Ectodermal cell (in vitro differentiated cells): ENCODE measurements at regions not wholly inside any gene's neighbourhood (a gene's known extent, or its start where the extent isn't known, plus 50 kb on each side); places are given as distances from the start of the nearest gene placed in this dataset.
"Not testable (repeated sequence)": the region's sequence is repeated elsewhere in the genome, so short reads cannot be mapped to it uniquely, and the experiment has no call there.

Experiments used
- H3K27ac ChIP-seq: 2 replicates; pipeline ENCODE4 v1.7.0; 2013; ENCODE audit warnings: mild to moderate bottlenecking, low read depth, low read length; ENCODE audit not compliant: insufficient read depth, poor library complexity, severe bottlenecking
- H3K27me3 ChIP-seq: 2 replicates; pipeline ENCODE4 v1.7.0; 2013; ENCODE audit warnings: mild to moderate bottlenecking, low read length; ENCODE audit not compliant: insufficient read depth, control insufficient read depth, poor library complexity, severe bottlenecking
- H3K36me3 ChIP-seq: one replicate; pipeline ENCODE4 v1.7.0; 2013; ENCODE audit warnings: low read length; ENCODE audit not compliant: control insufficient read depth, insufficient read depth
- H3K4me1 ChIP-seq: one replicate; pipeline ENCODE4 v1.7.0; 2013; ENCODE audit warnings: low read length; ENCODE audit not compliant: control insufficient read depth, insufficient read depth
- H3K4me3 ChIP-seq: 2 replicates; pipeline ENCODE4 v1.7.0; 2013; ENCODE audit warnings: low read depth, low read length, control low read depth; ENCODE audit not compliant: insufficient read depth
- H3K9me3 ChIP-seq: 2 replicates; pipeline ENCODE4 v1.7.0; 2013; ENCODE audit warnings: mild to moderate bottlenecking, low read length, moderate library complexity; ENCODE audit not compliant: control insufficient read depth
- WGBS, 2 experiments: methylation state at CpG; one replicate each; pipeline ENCODE4 v1.1.7; 2013; ENCODE audit warnings: missing lambda C conversion rate in 2 of 2; 5-methylcytosine and 5-hydroxymethylcytosine counted together

- Histone ChIP-seq H3K4me3 (no peak overlapping the region), H3K36me3 (no peaks in the 10 kb centered on the region), H3K27ac (no peak overlapping the region), H3K27me3 (no peaks in the 10 kb centered on the region), H3K9me3 (no peaks in the 10 kb centered on the region), H3K4me1 (no peaks in the 10 kb centered on the region)
- WGBS, 2 experiments = 83 to 89% methylated on average over 5 of the region's 5 CpGs
Observed at GRCh38 chr3:3429841-3430240, 250.3 kb upstream of the CRBN start.

- H3K27ac ChIP-seq, H3K4me3 ChIP-seq, H3K36me3 ChIP-seq, H3K4me1 ChIP-seq, H3K27me3 ChIP-seq, H3K9me3 ChIP-seq: not testable (repeated sequence)
- WGBS, 2 experiments = 65 to 68% methylated on average over 4 of the region's 4 CpGs
Observed at GRCh38 chr3:3407707-3408106, 228.2 kb upstream of the CRBN start.

GRCh38 chr3:3405131-3405530 is 225.6 kb upstream of the CRBN start:
- Histone ChIP-seq H3K27me3 (no peaks in the 10 kb centered on the region), H3K4me1 (no peaks in the 10 kb centered on the region), H3K27ac (no peak overlapping the region), H3K9me3 (no peaks in the 10 kb centered on the region), H3K4me3 (no peak overlapping the region), H3K36me3 (no peaks in the 10 kb centered on the region)
- 92 to 93% methylated on average over 6 of the region's 6 CpGs for WGBS, 2 experiments

- 96 to 97% methylated on average over 4 of the region's 4 CpGs for WGBS, 2 experiments
- Histone ChIP-seq H3K27me3 (no peaks in the 10 kb centered on the region), H3K27ac (no peak overlapping the region), H3K4me1 (no peaks in the 10 kb centered on the region), H3K9me3 (no peaks in the 10 kb centered on the region), H3K36me3 (no peaks in the 10 kb centered on the region), H3K4me3 (no peak overlapping the region)
Observed at GRCh38 chr3:3403700-3404099, 224.2 kb upstream of the CRBN start.

- 92 to 100% methylated on average over 1 of the region's 1 CpG for WGBS, 2 experiments
- H3K27ac ChIP-seq = no peak overlapping the region
- no peak overlapping the region for H3K4me3 ChIP-seq
Observed at GRCh38 chr3:3392946-3393345, 213.5 kb upstream of the CRBN start.

GRCh38 chr3:3383461-3383860 is 204.0 kb upstream of the CRBN start:
- Histone ChIP-seq H3K4me1 (no peaks in the 10 kb centered on the region), H3K9me3 (no peaks in the 10 kb centered on the region), H3K27me3 (no peaks in the 10 kb centered on the region), H3K27ac (no peak overlapping the region), H3K36me3 (no peaks in the 10 kb centered on the region), H3K4me3 (no peak overlapping the region)
- 88 to 97% methylated on average over 4 of the region's 4 CpGs for WGBS, 2 experiments

More at GRCh38 chr3:3392946-3393345, 213.5 kb upstream of the CRBN start:
- Histone ChIP-seq H3K36me3 (no peaks in the 10 kb centered on the region), H3K4me1 (peaks cover 5% of the 10 kb centered on the region), H3K27me3 (no peaks in the 10 kb centered on the region), H3K9me3 (no peaks in the 10 kb centered on the region)

- H3K9me3 ChIP-seq = no peaks in the 10 kb centered on the region
- H3K27ac ChIP-seq = no peak overlapping the region
- no peaks in the 10 kb centered on the region for H3K36me3 ChIP-seq
- H3K27me3 ChIP-seq = no peaks in the 10 kb centered on the region
- 79 to 82% methylated on average over 5 of the region's 5 CpGs for WGBS, 2 experiments
- no peak overlapping the region for H3K4me3 ChIP-seq
- H3K4me1 ChIP-seq = no peaks in the 10 kb centered on the region
Observed at GRCh38 chr3:3372210-3372777, 192.8 kb upstream of the CRBN start.

GRCh38 chr3:3368306-3368705 is 188.8 kb upstream of the CRBN start:
- Histone ChIP-seq H3K36me3 (no peaks in the 10 kb centered on the region), H3K4me1 (peaks cover 3% of the 10 kb centered on the region), H3K27ac (no peak overlapping the region), H3K27me3 (no peaks in the 10 kb centered on the region), H3K9me3 (no peaks in the 10 kb centered on the region), H3K4me3 (no peak overlapping the region)
- WGBS, 2 experiments = 92 to 96% methylated on average over 4 of the region's 4 CpGs

GRCh38 chr3:3366386-3366785 is 186.9 kb upstream of the CRBN start:
- H3K36me3 ChIP-seq = no peaks in the 10 kb centered on the region
- peaks cover 3% of the 10 kb centered on the region for H3K4me1 ChIP-seq
- no peaks in the 10 kb centered on the region for H3K9me3 ChIP-seq
- 93 to 98% methylated on average over 5 of the region's 5 CpGs for WGBS, 2 experiments
- no peak overlapping the region for H3K4me3 ChIP-seq
- H3K27me3 ChIP-seq = no peaks in the 10 kb centered on the region
- no peak overlapping the region for H3K27ac ChIP-seq

GRCh38 chr3:3365716-3366115 is 186.2 kb upstream of the CRBN start:
- Histone ChIP-seq H3K4me1 (peaks cover 3% of the 10 kb centered on the region), H3K4me3 (no peak overlapping the region), H3K27me3 (no peaks in the 10 kb centered on the region), H3K9me3 (no peaks in the 10 kb centered on the region), H3K27ac (no peak overlapping the region), H3K36me3 (no peaks in the 10 kb centered on the region)
- 88% methylated on average over 2 of the region's 2 CpGs for WGBS, 2 experiments

- Histone ChIP-seq H3K27me3 (no peaks in the 10 kb centered on the region), H3K36me3 (no peaks in the 10 kb centered on the region), H3K27ac (no peak overlapping the region), H3K4me1 (no peaks in the 10 kb centered on the region), H3K4me3 (no peak overlapping the region), H3K9me3 (no peaks in the 10 kb centered on the region)
Observed at GRCh38 chr3:3356846-3357245, 177.4 kb upstream of the CRBN start.
